HepG2 (cell line): ENCODE measurements at regions not wholly inside any gene's neighbourhood (a gene's known extent, or its start where the extent isn't known, plus 50 kb on each side); places are given as distances from the start of the nearest gene placed in this dataset.
"Not testable (repeated sequence)": the region's sequence is repeated elsewhere in the genome, so short reads cannot be mapped to it uniquely, and the experiment has no call there.

ENCODE experiments used
- ATAC-seq: fragments of 200-7000 bp; cut with Tn5 transposase; 3 replicates; pipeline ENCODE4 v1.9.1; 2020; ENCODE audit warnings: mild to moderate bottlenecking, moderate library complexity
- BruUV-seq: library from RNA; stranded (reverse); fragments of 400-500 nt; replicated peaks from 2 replicates; lab custom pipeline; 2021; lab: Mats Ljungman, UMichigan
- CTCF ChIA-PET: fragments of 300-600 bp; formaldehyde crosslinking; extraction: SDS; loops from one replicate; lab custom pipeline; 2021; ENCODE audit warnings: low total read pairs, inconsistent platforms, low intra/inter-chr PET ratio; lab: Yijun Ruan, JAX
- POLR2A ChIA-PET: fragments of 350-600 bp; sonication (Branson Sonifier 250); formaldehyde crosslinking; loops from one replicate; lab custom pipeline; 2020; ENCODE audit warnings: antibody characterized with exemption, inconsistent platforms; lab: Yijun Ruan, JAX
- DNase-seq: peaks from one replicate; pipeline ENCODE4 v3.0.0-alpha.2; 2015; ENCODE audit warnings: low spot score
- FAIRE-seq: peaks from 3 replicates; lab custom pipeline; 2011; peaks lifted over from hg19 to GRCh38; lab: Jason Lieb, UNC
- H2AFZ ChIP-seq: one replicate; pipeline ENCODE4 v1.6.1; 2011; ENCODE audit warnings: low read length, inconsistent platforms
- H3K27ac ChIP-seq: fragments of 300-600 bp; 3 replicates; pipeline ENCODE4 v1.8.0; 2011; ENCODE audit warnings: mixed run types, mild to moderate bottlenecking, mixed read lengths, low read length, inconsistent platforms; ENCODE audit not compliant: insufficient read depth; ENCODE audit errors: extremely low read length
- H3K27me3 ChIP-seq, 2 experiments: fragments of 200-600 bp in 1 of 2; 2 replicates in 1 of 2; 3 replicates in 1 of 2; pipeline versions ENCODE4 v1.6.0 to v1.8.0; 2011; ENCODE audit warnings: low read length in 2 of 2, mild to moderate bottlenecking in 2 of 2, moderate library complexity in 2 of 2, inconsistent platforms in 1 of 2; ENCODE audit not compliant: insufficient read depth in 2 of 2, control insufficient read depth in 1 of 2
- H3K36me3 ChIP-seq, 2 experiments: fragments of 200-600 bp in 1 of 2; replicated peaks in 1 of 2; 2 replicates in 1 of 2; 3 replicates in 1 of 2; pipeline versions ENCODE4 v1.5.1 to v1.8.0; 2011; ENCODE audit warnings: low read length in 2 of 2, inconsistent platforms in 1 of 2; ENCODE audit not compliant: insufficient read depth in 2 of 2, control insufficient read depth in 1 of 2
- H3K4me1 ChIP-seq: 2 replicates; pipeline ENCODE4 v1.5.1; 2012; ENCODE audit warnings: low read length, inconsistent platforms; ENCODE audit not compliant: insufficient read depth
- H3K4me2 ChIP-seq: 2 replicates; pipeline ENCODE4 v1.6.0; 2011; ENCODE audit warnings: low read depth, low read length, inconsistent platforms
- H3K4me3 ChIP-seq, 3 experiments: fragments of 200-600 bp in 1 of 3; sonication (generic), shearing (Covaris generic) in 1 of 3; replicated peaks in 1 of 3; 2 replicates each; pipeline ENCODE4 v1.5.1; 2011 to 2016; ENCODE audit warnings: low read length in 3 of 3, inconsistent platforms in 2 of 3, low read depth in 2 of 3, mild to moderate bottlenecking in 2 of 3, control low read depth in 1 of 3, mixed read lengths in 1 of 3; ENCODE audit not compliant: insufficient read depth in 1 of 3
- H3K79me2 ChIP-seq: one replicate; pipeline ENCODE4 v1.6.1; 2011; ENCODE audit warnings: low read length, inconsistent platforms; ENCODE audit not compliant: insufficient read depth
- H3K9ac ChIP-seq: 2 replicates; pipeline ENCODE4 v1.6.0; 2011; ENCODE audit warnings: mild to moderate bottlenecking, low read depth, low read length, inconsistent platforms; ENCODE audit not compliant: insufficient read depth
- H3K9me3 ChIP-seq: 2 replicates; pipeline ENCODE4 v1.5.1; 2012; ENCODE audit warnings: mild to moderate bottlenecking, low read length
- H4K20me1 ChIP-seq: 2 replicates; pipeline ENCODE4 v1.6.0; 2011; ENCODE audit warnings: inconsistent platforms, mild to moderate bottlenecking, low read length, moderate library complexity; ENCODE audit not compliant: insufficient read depth
- ATF7 ChIP-seq, 2 experiments: fragments of 450-650 bp in 1 of 2; sonication (generic) in 1 of 2; formaldehyde crosslinking in 1 of 2; IDR thresholded peaks; 2 replicates each; pipeline versions ENCODE4 v1.4.0 to v1.6.1; 2016 to 2020; ENCODE audit warnings: antibody characterized with exemption in 1 of 2, mild to moderate bottlenecking in 1 of 2, missing genetic modification reagents in 1 of 2
- CREB1 ChIP-seq, 2 experiments: fragments of 450-650 bp in 1 of 2; IDR thresholded peaks; 2 replicates each; pipeline ENCODE4 v1.6.1; 2016 to 2017; ENCODE audit warnings: control low read depth in 1 of 2, mild to moderate bottlenecking in 1 of 2, missing compliant biosample characterization in 1 of 2, missing genetic modification characterization in 1 of 2
- RARG ChIP-seq: sonication (generic); formaldehyde crosslinking; IDR thresholded peaks from 2 replicates; pipeline ENCODE4 v1.4.0; 2020; ENCODE audit warnings: low read depth, mild to moderate bottlenecking, missing genetic modification reagents
- ZNF326 ChIP-seq: sonication (generic); formaldehyde crosslinking; IDR thresholded peaks from 2 replicates; pipeline ENCODE4 v1.4.0; 2020; ENCODE audit warnings: missing genetic modification reagents, borderline replicate concordance
- ZNF607 ChIP-seq: sonication (generic); formaldehyde crosslinking; IDR thresholded peaks from 2 replicates; pipeline ENCODE4 v1.5.1; 2020; ENCODE audit warnings: missing genetic modification reagents, mild to moderate bottlenecking, borderline replicate concordance
- WGBS: methylation state at CpG from one replicate; pipeline ENCODE4 v1.1.6; 2017; ENCODE audit warnings: low lambda C conversion rate; 5-methylcytosine and 5-hydroxymethylcytosine counted together
- in situ Hi-C: cut with HindIII; loops from 2 replicates; pipeline ENCODE4 v1.10.0; 2017; ENCODE audit warnings: low pct_unique_long_range_greater_than_20kb; ENCODE audit not compliant: extremely low pct_ligation_motif_present
- intact Hi-C: fragments of 100-400 bp; cut with micrococcal nuclease; formaldehyde crosslinking; loops from one replicate; pipeline ENCODE4 v1.10.0; 2022; ENCODE audit not compliant: unreplicated experiment

DNA sequence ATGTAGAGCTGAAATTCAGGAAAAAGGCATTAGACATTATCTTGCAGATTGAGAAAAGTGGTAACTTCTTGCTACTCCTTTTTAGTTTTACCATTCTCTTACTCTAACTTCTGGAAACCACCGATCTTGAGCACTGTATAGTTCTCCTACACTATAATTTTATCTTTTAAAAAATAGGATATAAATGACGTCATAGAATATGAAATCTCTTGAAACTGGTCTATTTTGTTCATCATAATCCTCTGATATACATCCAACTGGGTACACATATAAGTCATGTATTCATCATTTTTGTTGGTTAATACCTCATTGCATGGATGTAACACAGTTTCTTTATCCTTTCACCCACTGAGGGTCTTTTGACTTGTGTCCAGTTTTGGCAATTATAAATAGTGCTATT lies 629.9 kb upstream of the PRR20A start:
- Histone ChIP-seq H3K9ac (no peak overlapping the region), H2AFZ (no peak overlapping the region), H3K36me3 (no peaks in the 10 kb centered on the region), H3K4me3 (no peak overlapping the region)
- in situ Hi-C loops = no loop called here
- BruUV-seq = no TSS peak
- TF ChIP-seq ZNF326 (CRISPR knock-in tag) = no peak
- peak; percentile 99 for TF ChIP-seq ATF7 (IDR thresholded peaks at IDR 0.05)
- TF ChIP-seq ATF7 (CRISPR knock-in tag; IDR thresholded peaks at IDR 0.05) = no peak
- TF ChIP-seq CREB1 (IDR thresholded peaks at IDR 0.05) = peak; percentile 92
- TF ChIP-seq CREB1 (CRISPR knock-in tag; IDR thresholded peaks at IDR 0.05) = no peak
- no peak for TF ChIP-seq ZNF607 (CRISPR knock-in tag)
- no peak for TF ChIP-seq RARG (CRISPR knock-in tag)
- TF ChIP-seq, all 625 proteins: peak for 2
- intact Hi-C loops = no loop called here
- no peaks in the 10 kb centered on the region for H3K4me1 ChIP-seq
- FAIRE-seq = no peak
- H3K27ac ChIP-seq = no peak overlapping the region
- no peaks in the 10 kb centered on the region for H4K20me1 ChIP-seq
- DNase-seq = no peak
- no peaks in the 10 kb centered on the region for H3K27me3 ChIP-seq
- no peak overlapping the region for H3K4me2 ChIP-seq
- 4% methylated on average over 2 of the region's 2 CpGs for WGBS
- ATAC-seq = no peak
- peaks cover 61% of the 10 kb centered on the region for H3K9me3 ChIP-seq
- CTCF ChIA-PET = no interaction called here
- no peaks in the 10 kb centered on the region for H3K79me2 ChIP-seq
- POLR2A ChIA-PET = no interaction called here

DNA sequence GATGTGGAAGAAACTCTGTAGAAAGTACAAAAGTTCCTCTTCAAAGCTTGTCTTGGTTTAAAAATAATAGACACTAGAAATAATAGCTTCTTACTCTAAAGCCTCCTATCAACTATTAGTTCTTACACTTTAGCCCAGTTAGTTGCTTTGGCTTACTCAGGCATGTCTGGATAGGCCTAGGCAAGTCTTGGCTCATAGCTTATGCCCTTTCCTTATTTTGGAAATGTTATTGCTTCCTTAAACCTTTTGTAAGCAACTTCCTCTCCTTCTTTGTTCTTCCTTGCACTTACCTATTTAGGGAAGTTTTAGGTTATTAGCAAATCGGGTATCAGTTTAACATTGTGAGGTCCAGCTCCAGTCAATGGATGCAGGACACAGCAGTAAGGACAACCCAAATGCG lies 628.4 kb upstream of the PRR20A start:
- H3K27ac ChIP-seq, H3K9ac ChIP-seq, H2AFZ ChIP-seq, H3K4me3 ChIP-seq, intact Hi-C loops, H4K20me1 ChIP-seq, H3K4me2 ChIP-seq, H3K36me3 ChIP-seq, CTCF ChIA-PET, H3K79me2 ChIP-seq, H3K27me3 ChIP-seq, ATAC-seq, POLR2A ChIA-PET, DNase-seq, H3K4me1 ChIP-seq, in situ Hi-C loops, FAIRE-seq, BruUV-seq: not testable (repeated sequence)
- peaks cover 65% of the 10 kb centered on the region for H3K9me3 ChIP-seq
- 14% methylated on average over 2 of the region's 2 CpGs for WGBS
